H1 (cell line): ENCODE measurements at regions not wholly inside any gene's neighbourhood (a gene's known extent, or its start where the extent isn't known, plus 50 kb on each side); places are given as distances from the start of the nearest gene placed in this dataset.

Experiments used
- CTCF ChIA-PET: fragments of 300-600 bp; sonication (Branson Sonifier 250); formaldehyde crosslinking; loops from one replicate; lab custom pipeline; 2021; ENCODE audit not compliant: partially characterized antibody; lab: Charles Lee
- POLR2A ChIA-PET: fragments of 300-600 bp; sonication (Branson Sonifier 250); formaldehyde crosslinking; loops from one replicate; lab custom pipeline; 2021; ENCODE audit warnings: inconsistent platforms; ENCODE audit not compliant: partially characterized antibody; lab: Charles Lee
- DNase-seq, 2 experiments: peaks; one replicate each; pipeline versions ENCODE4 v3.0.0 to v3.0.0-alpha.2; 2010 to 2022; ENCODE audit warnings: low spot score in 2 of 2, low read depth in 1 of 2, mixed read lengths in 1 of 2
- FAIRE-seq: peaks from 2 replicates; lab custom pipeline; 2011; peaks lifted over from hg19 to GRCh38; lab: Jason Lieb, UNC
- H2AFZ ChIP-seq: 2 replicates; pipeline ENCODE4 v1.8.1; 2012; ENCODE audit warnings: low read length, inconsistent platforms
- H2AK5ac ChIP-seq: 2 replicates; pipeline ENCODE4 v1.6.1; 2013; ENCODE audit warnings: low read depth, low read length
- H2BK120ac ChIP-seq: replicated peaks from 2 replicates; pipeline ENCODE3; 2013; ENCODE audit warnings: low read depth, low read length, inconsistent platforms
- H2BK12ac ChIP-seq: 2 replicates; pipeline ENCODE4 v1.6.1; 2013; ENCODE audit warnings: low read depth, low read length
- H2BK15ac ChIP-seq: 2 replicates; pipeline ENCODE4 v1.6.1; 2013; ENCODE audit warnings: low read length
- H2BK20ac ChIP-seq: 2 replicates; pipeline ENCODE4 v1.6.1; 2013; ENCODE audit warnings: low read length
- H2BK5ac ChIP-seq: 2 replicates; pipeline ENCODE4 v1.6.1; 2013; ENCODE audit warnings: low read depth, low read length
- H3K14ac ChIP-seq: 2 replicates; pipeline ENCODE4 v1.6.1; 2013; ENCODE audit warnings: inconsistent platforms; ENCODE audit not compliant: insufficient read length
- H3K18ac ChIP-seq: 2 replicates; pipeline ENCODE4 v1.6.1; 2013; ENCODE audit warnings: low read length; ENCODE audit errors: extremely low read depth
- H3K23ac ChIP-seq: 2 replicates; pipeline ENCODE4 v1.6.1; 2013; ENCODE audit warnings: inconsistent platforms; ENCODE audit not compliant: insufficient read length
- H3K23me2 ChIP-seq: 2 replicates; pipeline ENCODE4 v1.6.1; 2013; ENCODE audit warnings: low read depth, low read length
- H3K27ac ChIP-seq: 2 replicates; pipeline ENCODE4 v1.6.1; 2011; ENCODE audit warnings: low read depth, low read length, inconsistent platforms
- H3K27me3 ChIP-seq, 4 experiments: replicated peaks in 1 of 4; 1 replicate in 1 of 4; 2 replicates in 3 of 4; pipeline versions ENCODE4 v1.6.1 to v1.8.1; 2011 to 2013; ENCODE audit warnings: low read length in 3 of 4, mild to moderate bottlenecking in 3 of 4, inconsistent platforms in 2 of 4, mixed read lengths in 2 of 4, moderate library complexity in 1 of 4; ENCODE audit not compliant: control insufficient read depth in 3 of 4, insufficient read depth in 3 of 4; ENCODE audit errors: extremely low read depth in 1 of 4
- H3K36me3 ChIP-seq, 4 experiments: 2 replicates each; pipeline versions ENCODE4 v1.6.1 to v1.8.1; 2011 to 2013; ENCODE audit warnings: mild to moderate bottlenecking in 4 of 4, low read length in 3 of 4, moderate library complexity in 2 of 4, control low read depth in 1 of 4, inconsistent platforms in 1 of 4; ENCODE audit not compliant: insufficient read depth in 4 of 4, control insufficient read depth in 2 of 4
- H3K4ac ChIP-seq: replicated peaks from 2 replicates; pipeline ENCODE3; 2013; ENCODE audit warnings: low read length, low read depth, mixed read lengths, inconsistent platforms; ENCODE audit not compliant: insufficient read length
- H3K4me1 ChIP-seq, 4 experiments: replicated peaks in 1 of 4; 1 replicate in 1 of 4; 2 replicates in 3 of 4; pipeline versions ENCODE4 v1.6.1 to v1.8.1; 2011 to 2013; ENCODE audit warnings: low read length in 3 of 4, inconsistent platforms in 2 of 4, mixed read lengths in 1 of 4; ENCODE audit not compliant: insufficient read depth in 4 of 4, control insufficient read depth in 3 of 4
- H3K4me2 ChIP-seq, 2 experiments: 2 replicates each; pipeline versions ENCODE4 v1.6.1 to v1.8.1; 2011 to 2013; ENCODE audit warnings: low read depth in 2 of 2, low read length in 2 of 2, control low read depth in 1 of 2, inconsistent platforms in 1 of 2, mild to moderate bottlenecking in 1 of 2; ENCODE audit not compliant: insufficient read depth in 1 of 2
- H3K4me3 ChIP-seq, 4 experiments: fragments of 200-600, 300-600 bp in 1 of 4; sonication (generic), shearing (Covaris generic), sonication (Bioruptor Twin) in 1 of 4; 2 replicates each; pipeline versions ENCODE4 v1.5.1 to v1.8.1; 2011 to 2016; ENCODE audit warnings: low read length in 4 of 4, low read depth in 3 of 4, control low read depth in 2 of 4, inconsistent platforms in 2 of 4, mild to moderate bottlenecking in 2 of 4, mixed read lengths in 1 of 4, moderate library complexity in 1 of 4; ENCODE audit not compliant: insufficient read depth in 2 of 4; ENCODE audit errors: extremely low read depth in 1 of 4
- H3K56ac ChIP-seq: replicated peaks from 2 replicates; pipeline ENCODE3; 2013; ENCODE audit warnings: low read depth, mild to moderate bottlenecking, mixed read lengths, low read length, inconsistent platforms; ENCODE audit not compliant: insufficient read length
- H3K79me1 ChIP-seq: 2 replicates; pipeline ENCODE4 v1.6.1; 2013; ENCODE audit warnings: low read depth, low read length, control low read depth
- H3K79me2 ChIP-seq, 2 experiments: 2 replicates each; pipeline versions ENCODE4 v1.6.1 to v1.8.1; 2012 to 2013; ENCODE audit warnings: low read length in 2 of 2, mild to moderate bottlenecking in 2 of 2, inconsistent platforms in 1 of 2; ENCODE audit not compliant: insufficient read depth in 2 of 2, control insufficient read depth in 1 of 2
- H3K9ac ChIP-seq, 4 experiments: replicated peaks in 1 of 4; 1 replicate in 1 of 4; 2 replicates in 3 of 4; pipeline versions ENCODE4 v1.6.1 to v1.8.1; 2011 to 2013; ENCODE audit warnings: low read depth in 3 of 4, low read length in 3 of 4, control low read depth in 2 of 4, mild to moderate bottlenecking in 2 of 4, moderate library complexity in 2 of 4, inconsistent platforms in 1 of 4; ENCODE audit errors: extremely low read depth in 1 of 4
- H3K9me3 ChIP-seq, 2 experiments: 2 replicates each; pipeline versions ENCODE4 v1.6.1 to v1.8.1; 2012 to 2013; ENCODE audit warnings: mild to moderate bottlenecking in 2 of 2, moderate library complexity in 2 of 2, control low read depth in 1 of 2, inconsistent platforms in 1 of 2, low read depth in 1 of 2, low read length in 1 of 2, mixed read lengths in 1 of 2; ENCODE audit not compliant: insufficient read depth in 2 of 2
- H4K20me1 ChIP-seq, 2 experiments: replicated peaks in 1 of 2; 2 replicates each; pipeline versions ENCODE3 to v1.8.1; 2011 to 2013; ENCODE audit warnings: inconsistent platforms in 2 of 2, low read length in 2 of 2, mild to moderate bottlenecking in 1 of 2; ENCODE audit not compliant: insufficient read depth in 2 of 2, control insufficient read depth in 1 of 2
- H4K5ac ChIP-seq: 2 replicates; pipeline ENCODE4 v1.6.1; 2013; ENCODE audit warnings: low read length, low read depth, mixed read lengths, inconsistent platforms; ENCODE audit not compliant: insufficient read length
- H4K8ac ChIP-seq: 2 replicates; pipeline ENCODE4 v1.8.0; 2013; ENCODE audit warnings: mild to moderate bottlenecking, moderate library complexity, low read length, inconsistent platforms; ENCODE audit not compliant: insufficient read depth; ENCODE audit errors: extremely low read depth
- H4K91ac ChIP-seq: replicated peaks from 2 replicates; pipeline ENCODE3; 2013; ENCODE audit warnings: low read length, mixed read lengths, inconsistent platforms; ENCODE audit not compliant: insufficient read length
- CREB1 ChIP-seq: IDR thresholded peaks from 2 replicates; pipeline ENCODE4 v1.6.1; 2012; ENCODE audit warnings: inconsistent platforms
- EP300 ChIP-seq, 2 experiments: IDR thresholded peaks; 1 replicate in 1 of 2; 2 replicates in 1 of 2; pipeline ENCODE4 v1.6.1; 2011 to 2012; ENCODE audit warnings: low read depth in 2 of 2, low read length in 2 of 2, mild to moderate bottlenecking in 2 of 2, borderline replicate concordance in 1 of 2, inconsistent platforms in 1 of 2, moderate library complexity in 1 of 2
- EZH2 ChIP-seq: fragments of 200-600 bp; sonication (generic); IDR thresholded peaks from 2 replicates; pipeline ENCODE4 v1.7.1; 2012; ENCODE audit warnings: low read depth, mild to moderate bottlenecking, moderate library complexity, low read length, inconsistent platforms; ENCODE audit not compliant: severe bottlenecking
- GTF2F1 ChIP-seq: IDR thresholded peaks from 2 replicates; pipeline ENCODE4 v1.6.1; 2012; ENCODE audit warnings: low read depth, low read length, improper control_type of control experiment, borderline replicate concordance
- HDAC6 ChIP-seq: IDR thresholded peaks from one replicate; pipeline ENCODE4 v1.7.1; 2012; ENCODE audit warnings: low read depth, mild to moderate bottlenecking, inconsistent platforms, low read length, moderate library complexity
- KDM5A ChIP-seq: fragments of 200-600 bp; IDR thresholded peaks from 2 replicates; pipeline ENCODE4 v1.7.1; 2012; ENCODE audit warnings: mild to moderate bottlenecking, low read length, inconsistent platforms, mixed read lengths
- NANOG ChIP-seq: IDR thresholded peaks from 2 replicates; pipeline ENCODE4 v1.6.1; 2011; ENCODE audit warnings: low read length, low read depth, mild to moderate bottlenecking, inconsistent platforms; ENCODE audit not compliant: insufficient read depth, poor library complexity, severe bottlenecking
- SIRT6 ChIP-seq: IDR thresholded peaks from one replicate; pipeline ENCODE4 v1.7.1; 2012; ENCODE audit warnings: low read length, inconsistent platforms
- SP4 ChIP-seq: IDR thresholded peaks from 2 replicates; pipeline ENCODE4 v1.6.1; 2012; ENCODE audit warnings: low read length, inconsistent platforms
- TAF7 ChIP-seq: optimal IDR thresholded peaks from 2 replicates; pipeline ENCODE3; 2011; ENCODE audit warnings: low read depth, mild to moderate bottlenecking, inconsistent platforms, low read length, moderate library complexity, borderline replicate concordance
- TEAD4 ChIP-seq: IDR thresholded peaks from 2 replicates; pipeline ENCODE4 v1.6.1; 2012; ENCODE audit warnings: low read depth, low read length, inconsistent platforms, mixed read lengths
- WGBS, 2 experiments: shearing (Covaris generic) in 1 of 2; methylation state at CpG; one replicate each; pipeline versions ENCODE4 v1.1.6 to v1.1.7; 2013 to 2015; ENCODE audit warnings: low lambda C conversion rate in 2 of 2, mixed read lengths in 2 of 2, inconsistent platforms in 1 of 2, low coverage in 1 of 2, missing lambda C conversion rate in 1 of 2; ENCODE audit not compliant: insufficient replicate concordance in 2 of 2, insufficient coverage in 1 of 2, insufficient read length in 1 of 2; ENCODE audit errors: extremely low coverage in 1 of 2, missing lambda C conversion rate in 1 of 2; 5-methylcytosine and 5-hydroxymethylcytosine counted together
- TF ChIP-seq, protein P1 (sequence below): IDR thresholded peaks from 2 replicates; pipeline ENCODE4 v1.6.1; 2011; ENCODE audit warnings: low read depth, mild to moderate bottlenecking, low read length; ENCODE audit not compliant: insufficient read depth
- TF ChIP-seq, protein P2 (sequence below): IDR thresholded peaks from 2 replicates; pipeline ENCODE4 v1.6.1; 2011; ENCODE audit warnings: low read length, improper control_type of control experiment

DNA sequence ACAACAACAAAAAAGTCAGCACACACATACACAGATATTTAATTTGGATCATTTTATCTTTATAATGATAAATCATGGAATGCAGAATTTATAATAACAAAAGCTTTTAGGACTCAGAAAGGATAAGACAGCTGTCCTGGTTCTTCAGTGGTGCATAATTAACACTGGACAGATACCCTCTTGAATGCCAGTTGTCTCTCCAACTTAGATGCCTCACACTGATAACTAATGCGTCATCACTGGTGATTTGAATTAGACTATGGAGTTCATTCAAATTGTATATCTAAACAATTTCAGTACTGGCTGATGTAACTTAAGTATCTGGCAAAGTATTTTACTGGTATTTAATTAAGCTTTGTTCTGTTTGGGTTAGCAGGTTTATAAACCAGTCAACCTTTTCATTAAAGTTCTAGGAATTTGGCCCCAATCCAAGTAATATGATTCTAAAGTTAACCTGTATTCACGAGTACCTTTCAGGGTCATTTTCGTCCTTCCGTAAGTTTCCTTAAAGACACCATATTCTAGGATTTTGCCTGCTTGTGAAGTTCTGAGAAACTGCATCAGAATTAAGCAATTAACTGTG is 1199.5 kb upstream of the TMPRSS15 start:
- 90% methylated on average over 4 of the region's 4 CpGs; no CpG with 5 or more reads in 1 of the 2 experiments for WGBS, 2 experiments
- ChIA-PET CTCF (no interaction called here), POLR2A (no interaction called here)
- H2AFZ ChIP-seq = no peak overlapping the region
- H3K36me3 ChIP-seq = no peaks in the 10 kb centered on the region
- H4K5ac ChIP-seq = no peak overlapping the region
- no peak overlapping the region for H3K4me3 ChIP-seq
- H3K4me2 ChIP-seq = no peak overlapping the region
- no peak overlapping the region for H3K56ac ChIP-seq
- H2BK120ac ChIP-seq = no peak overlapping the region
- H4K20me1 ChIP-seq = no peaks in the 10 kb centered on the region
- H2AK5ac ChIP-seq = no peak overlapping the region
- H3K9me3 ChIP-seq = no peaks in the 10 kb centered on the region
- H2BK20ac ChIP-seq = no peak overlapping the region
- no peak overlapping the region for H3K4ac ChIP-seq
- no peak overlapping the region for H4K91ac ChIP-seq
- H2BK12ac ChIP-seq = no peak overlapping the region
- no peak overlapping the region for H4K8ac ChIP-seq
- no peak overlapping the region for H3K18ac ChIP-seq
- no peak overlapping the region for H2BK5ac ChIP-seq
- FAIRE-seq = no peak
- H3K79me2 ChIP-seq = no peaks in the 10 kb centered on the region
- H3K4me1 ChIP-seq = peaks cover 0 to 11% (median 8%) of the 10 kb centered on the region in 4 experiments; a peak in 5 of 7 replicates
- no peak overlapping the region for H3K23ac ChIP-seq
- no peak for DNase-seq
- H3K79me1 ChIP-seq = no peaks in the 10 kb centered on the region
- H3K23me2 ChIP-seq = no peaks in the 10 kb centered on the region
- no peak overlapping the region for H3K27ac ChIP-seq
- no peaks in the 10 kb centered on the region for H3K27me3 ChIP-seq
- no peak overlapping the region for H2BK15ac ChIP-seq
- H3K14ac ChIP-seq = no peak overlapping the region
- no peak overlapping the region for H3K9ac ChIP-seq
- TF ChIP-seq, protein P1, sequence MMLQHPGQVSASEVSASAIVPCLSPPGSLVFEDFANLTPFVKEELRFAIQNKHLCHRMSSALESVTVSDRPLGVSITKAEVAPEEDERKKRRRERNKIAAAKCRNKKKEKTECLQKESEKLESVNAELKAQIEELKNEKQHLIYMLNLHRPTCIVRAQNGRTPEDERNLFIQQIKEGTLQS = no peak
- TF ChIP-seq GTF2F1 (no peak), HDAC6 (no peak), SIRT6 (no peak), EZH2 (no peak), NANOG (no peak), TAF7 (no peak), CREB1 (no peak), SP4 (no peak), KDM5A (no peak), EP300 (IDR thresholded peaks at IDR 0.05; ENCODE audit: borderline replicate concordance in 1 of 2, low read depth in 2 of 2, low read length in 2 of 2) (no peak), TEAD4 (no peak)
- TF ChIP-seq, protein P2, sequence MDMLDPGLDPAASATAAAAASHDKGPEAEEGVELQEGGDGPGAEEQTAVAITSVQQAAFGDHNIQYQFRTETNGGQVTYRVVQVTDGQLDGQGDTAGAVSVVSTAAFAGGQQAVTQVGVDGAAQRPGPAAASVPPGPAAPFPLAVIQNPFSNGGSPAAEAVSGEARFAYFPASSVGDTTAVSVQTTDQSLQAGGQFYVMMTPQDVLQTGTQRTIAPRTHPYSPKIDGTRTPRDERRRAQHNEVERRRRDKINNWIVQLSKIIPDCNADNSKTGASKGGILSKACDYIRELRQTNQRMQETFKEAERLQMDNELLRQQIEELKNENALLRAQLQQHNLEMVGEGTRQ = no peak
